ENCODE measurements at regions not wholly inside any gene's neighbourhood (a gene's known extent, or its start where the extent isn't known, plus 50 kb on each side); places are given as distances from the start of the nearest gene placed in this dataset.
A peak's percentile ranks its signal among the peaks of the same experiment; 100 is the strongest.

- H3K27ac Mint-ChIP-seq, result no peak overlapping the region
- H3K36me3 Mint-ChIP-seq, result peaks cover 9 to 16% of the 10 kb centered on the region in 2 donors
- DNase-seq (ENCODE audit: low spot score in 2 of 2) (no peak), ATAC-seq (no peak)
- H3K9me3 Mint-ChIP-seq, result peaks cover 7 to 9% of the 10 kb centered on the region in 2 donors
Measured at GRCh38 chr3:30225021-30225420, 381.4 kb upstream of the TGFBR2 start.

- ATAC-seq, result no peak
- peaks cover 7 to 9% of the 10 kb centered on the region in 2 donors for H3K9me3 Mint-ChIP-seq
- no peak overlapping the region for H3K27ac Mint-ChIP-seq
- no peak for DNase-seq (ENCODE audit: low spot score in 2 of 2)
- H3K36me3 Mint-ChIP-seq, result peaks cover 9 to 24% of the 10 kb centered on the region in 2 donors
Measured at GRCh38 chr3:30226601-30227151, 379.7 kb upstream of the TGFBR2 start.

DNA sequence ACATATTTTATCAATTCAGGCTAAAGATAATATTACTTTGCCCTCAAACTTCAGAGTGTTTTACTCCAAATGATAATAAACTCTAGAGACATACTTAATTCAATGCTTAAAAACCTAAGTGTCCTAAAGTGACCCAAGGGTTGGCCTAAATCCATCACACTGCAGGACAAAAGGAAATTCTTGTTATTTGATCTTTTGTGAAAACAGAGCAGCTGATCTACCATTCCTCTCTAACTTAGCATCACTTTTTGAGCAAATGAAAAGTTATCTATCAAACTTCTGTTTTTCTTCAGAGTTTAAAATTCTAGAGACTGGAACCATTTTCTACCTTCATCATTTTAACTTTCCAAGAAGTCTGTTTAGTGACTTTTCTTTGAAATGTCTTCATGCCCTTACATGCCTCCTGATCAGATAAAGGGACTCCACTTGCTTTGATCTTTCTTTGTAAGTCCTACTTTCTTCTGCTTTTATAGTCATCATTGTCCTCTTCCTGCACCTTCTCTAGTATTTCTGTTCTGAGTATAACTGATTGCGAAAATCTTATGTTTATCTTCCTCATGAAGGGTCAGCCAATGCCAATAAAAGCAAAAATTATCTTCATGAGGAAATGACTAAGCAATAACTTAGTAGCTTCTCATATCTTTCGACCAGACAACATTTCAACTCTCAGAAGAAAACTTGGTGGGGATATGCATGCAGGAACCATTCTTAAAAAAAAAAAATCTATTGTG is 378.7 kb upstream of the TGFBR2 start:
- Mint-ChIP-seq H3K9me3 (peaks cover 7 to 14% of the 10 kb centered on the region in 2 donors), H3K27ac (peak overlapping the region; percentile 18 to 74), H3K36me3 (peaks cover 9 to 21% of the 10 kb centered on the region in 2 donors)
- DNase-seq (ENCODE audit: low spot score in 2 of 2), result no peak
- ATAC-seq, result peak; percentile 67 to 79

GRCh38 chr3:30228302-30228631 is 378.1 kb upstream of the TGFBR2 start:
- peak overlapping the region in 1 of 2 donors; percentile 74 for H3K27ac Mint-ChIP-seq
- DNase-seq (ENCODE audit: low spot score in 2 of 2), result no peak
- H3K36me3 Mint-ChIP-seq, result peaks cover 9 to 17% of the 10 kb centered on the region in 2 donors
- ATAC-seq, result no peak
- H3K9me3 Mint-ChIP-seq, result peaks cover 7 to 11% of the 10 kb centered on the region in 2 donors

DNA sequence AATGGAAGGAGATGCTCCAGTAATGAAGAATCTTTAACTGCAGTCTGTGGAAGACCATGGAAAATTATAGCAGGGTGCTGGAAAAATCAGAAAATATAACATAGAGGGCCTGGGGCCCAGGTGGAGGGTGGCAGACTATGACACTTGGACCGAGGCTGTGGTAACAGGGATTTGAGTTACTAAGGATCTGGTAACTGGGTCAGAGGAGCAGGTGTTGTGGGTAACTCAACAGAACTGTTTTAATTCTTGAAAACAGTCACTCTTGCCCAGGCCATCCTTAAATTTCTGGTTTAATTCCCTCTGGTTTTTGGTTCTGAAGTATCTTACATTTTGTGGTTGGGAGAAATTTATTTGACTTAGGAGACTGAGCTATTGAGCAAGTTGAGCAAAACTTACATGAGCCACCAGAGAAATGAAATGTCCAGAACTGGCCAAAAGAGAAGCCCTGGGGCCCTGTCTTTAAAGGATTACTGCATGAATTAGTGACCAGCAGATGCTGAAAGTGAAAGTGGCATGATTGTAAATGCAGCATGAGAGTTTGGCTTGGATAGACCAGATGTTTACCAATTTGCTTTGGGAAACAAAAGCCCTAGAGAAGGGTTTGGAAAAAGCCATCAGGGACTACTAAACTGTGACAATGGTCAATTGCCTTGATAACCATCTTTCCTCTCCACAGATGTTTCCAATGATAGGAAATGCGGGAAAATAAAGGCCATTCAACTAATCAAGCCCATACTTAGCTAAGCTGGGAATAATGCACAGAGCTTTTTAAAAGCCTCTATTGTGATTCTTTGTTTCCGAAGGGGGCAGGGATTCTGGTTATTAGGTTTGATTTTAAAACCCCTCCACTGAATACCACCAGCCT is 374.9 kb upstream of the TGFBR2 start:
- ATAC-seq, result no peak

DNA sequence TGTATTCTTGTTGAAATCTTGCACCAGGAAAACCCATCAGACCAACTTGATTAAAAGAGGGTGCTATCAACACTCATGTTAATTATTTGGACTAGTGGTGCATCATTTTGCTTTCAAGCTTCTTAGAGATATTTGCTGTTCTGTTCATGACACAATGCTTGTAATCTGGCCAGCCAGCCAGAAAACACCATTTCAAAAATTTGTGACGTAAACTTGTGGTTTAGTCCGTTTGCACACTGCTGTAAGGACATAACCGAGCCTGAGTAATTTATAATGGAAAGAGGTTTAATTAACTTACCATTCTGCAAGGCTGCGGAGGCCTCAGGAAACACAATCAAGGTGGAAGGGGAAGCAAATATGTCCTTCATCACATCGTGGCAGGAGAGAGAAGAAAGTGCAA is 374.3 kb upstream of the TGFBR2 start:
- Mint-ChIP-seq H3K27ac (no peak overlapping the region), H3K36me3 (peaks cover 5 to 16% of the 10 kb centered on the region in 2 donors), H3K9me3 (peaks cover 7 to 10% of the 10 kb centered on the region in 2 donors)
- ATAC-seq, result no peak
- DNase-seq (ENCODE audit: low spot score in 2 of 2), result no peak

More for the DNA sequence above, 374.9 kb upstream of the TGFBR2 start:
- Mint-ChIP-seq H3K9me3 (peaks cover 7 to 11% of the 10 kb centered on the region in 2 donors), H3K27ac (no peak overlapping the region), H3K36me3 (peaks cover 9 to 17% of the 10 kb centered on the region in 2 donors)
- DNase-seq (ENCODE audit: low spot score in 2 of 2), result no peak

- Mint-ChIP-seq H3K27ac (no peak overlapping the region), H3K36me3 (peaks cover 0 to 7% of the 10 kb centered on the region in 2 donors), H3K9me3 (peaks cover 0 to 7% of the 10 kb centered on the region in 2 donors)
- ATAC-seq (no peak), DNase-seq (ENCODE audit: low spot score in 2 of 2) (no peak)
Measured at GRCh38 chr3:30233913-30234646, 372.3 kb upstream of the TGFBR2 start.

- H3K36me3 Mint-ChIP-seq, result peaks cover 0 to 4% of the 10 kb centered on the region in 2 donors
Measured at GRCh38 chr3:30236011-30236410, 370.4 kb upstream of the TGFBR2 start.

GRCh38 chr3:30241721-30242120 is 364.7 kb upstream of the TGFBR2 start:
- ATAC-seq, result no peak

More at GRCh38 chr3:30236011-30236410, 370.4 kb upstream of the TGFBR2 start:
- ATAC-seq (no peak), DNase-seq (ENCODE audit: low spot score in 2 of 2) (no peak)
- Mint-ChIP-seq H3K27ac (no peak overlapping the region), H3K9me3 (peaks cover 0 to 7% of the 10 kb centered on the region in 2 donors)

GRCh38 chr3:30245858-30246622 is 360.4 kb upstream of the TGFBR2 start:
- DNase-seq (ENCODE audit: low spot score in 2 of 2) (no peak), ATAC-seq (no peak)
- no peaks in the 10 kb centered on the region for H3K36me3 Mint-ChIP-seq

More at GRCh38 chr3:30241721-30242120, 364.7 kb upstream of the TGFBR2 start:
- H3K9me3 Mint-ChIP-seq, result no peaks in the 10 kb centered on the region
- DNase-seq (ENCODE audit: low spot score in 2 of 2), result no peak
- peaks cover 0 to 4% of the 10 kb centered on the region in 2 donors for H3K36me3 Mint-ChIP-seq
- no peak overlapping the region for H3K27ac Mint-ChIP-seq

GRCh38 chr3:30248423-30248822 is 358.0 kb upstream of the TGFBR2 start:
- peaks cover 0 to 7% of the 10 kb centered on the region in 2 donors for H3K9me3 Mint-ChIP-seq
- ATAC-seq (peak; percentile 39 to 57), DNase-seq (ENCODE audit: low spot score in 2 of 2) (no peak)
- no peaks in the 10 kb centered on the region for H3K36me3 Mint-ChIP-seq
- no peak overlapping the region for H3K27ac Mint-ChIP-seq

More at GRCh38 chr3:30245858-30246622, 360.4 kb upstream of the TGFBR2 start:
- Mint-ChIP-seq H3K27ac (no peak overlapping the region), H3K9me3 (no peaks in the 10 kb centered on the region)

- DNase-seq (ENCODE audit: low spot score in 2 of 2) (no peak), ATAC-seq (no peak)
- peaks cover 0 to 10% of the 10 kb centered on the region in 2 donors for H3K9me3 Mint-ChIP-seq
- H3K36me3 Mint-ChIP-seq, result no peaks in the 10 kb centered on the region
- H3K27ac Mint-ChIP-seq, result no peak overlapping the region
Measured at GRCh38 chr3:30252474-30252873, 353.9 kb upstream of the TGFBR2 start.

- no peak overlapping the region for H3K27ac Mint-ChIP-seq
- DNase-seq (ENCODE audit: low spot score in 2 of 2) (no peak), ATAC-seq (no peak)
- no peaks in the 10 kb centered on the region for H3K36me3 Mint-ChIP-seq
- H3K9me3 Mint-ChIP-seq, result peaks cover 0 to 12% of the 10 kb centered on the region in 2 donors
Measured at GRCh38 chr3:30253832-30254231, 352.6 kb upstream of the TGFBR2 start.

DNA sequence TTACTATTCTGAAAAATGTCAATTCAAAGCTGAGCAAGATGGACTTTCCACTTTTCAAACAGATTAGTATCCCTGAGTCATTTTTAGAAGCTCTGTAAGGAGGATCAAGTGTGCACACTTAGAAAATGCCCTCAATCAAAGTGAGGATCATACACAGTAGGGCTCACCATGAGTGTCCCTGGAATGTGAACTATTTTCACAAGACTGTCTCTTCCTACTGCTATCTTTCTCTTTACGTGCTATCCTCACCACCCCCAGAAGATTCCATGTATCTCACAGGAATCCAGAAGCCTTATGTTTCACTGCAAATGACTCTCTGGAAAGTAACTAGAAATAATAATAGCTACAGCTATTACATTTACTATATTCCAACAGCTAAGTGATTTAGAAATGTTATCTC is 349.9 kb upstream of the TGFBR2 start:
- no peak for DNase-seq (ENCODE audit: low spot score in 2 of 2)
- ATAC-seq, result no peak
- Mint-ChIP-seq H3K9me3 (peaks cover 0 to 12% of the 10 kb centered on the region in 2 donors), H3K36me3 (no peaks in the 10 kb centered on the region), H3K27ac (no peak overlapping the region)

- no peak for ATAC-seq
- H3K27ac Mint-ChIP-seq, result no peak overlapping the region
- peaks cover 0 to 4% of the 10 kb centered on the region in 2 donors for H3K36me3 Mint-ChIP-seq
Measured at GRCh38 chr3:30258426-30259392, 347.7 kb upstream of the TGFBR2 start.

More at GRCh38 chr3:30258426-30259392, 347.7 kb upstream of the TGFBR2 start:
- H3K9me3 Mint-ChIP-seq, result peaks cover 0 to 5% of the 10 kb centered on the region in 2 donors
- no peak for DNase-seq (ENCODE audit: low spot score in 2 of 2)

Measured in activated naive CD4-positive, alpha-beta T cell treated with anti-CD3 and anti-CD28 coated beads, Interleukin-2, amount 50 U/mL, for 72 hours (primary cell).